HCT116 (cell line): ENCODE measurements at regions not wholly inside any gene's neighbourhood (a gene's known extent, or its start where the extent isn't known, plus 50 kb on each side); places are given as distances from the start of the nearest gene placed in this dataset.

Experiments used
- ATAC-seq: fragments of 200-7000 bp; cut with Tn5 transposase; 2 replicates; pipeline ENCODE4 v1.9.1; 2020; ENCODE audit warnings: mild to moderate bottlenecking, moderate library complexity
- BruUV-seq: library from RNA; stranded (reverse); fragments of 400-500 nt; replicated peaks from 2 replicates; lab custom pipeline; 2021; lab: Mats Ljungman, UMichigan
- CTCF ChIA-PET: fragments of 300-600 bp; sonication (Branson Sonifier 250); formaldehyde crosslinking; loops from one replicate; lab custom pipeline; 2021; ENCODE audit warnings: antibody characterized with exemption; lab: Charles Lee
- POLR2A ChIA-PET: fragments of 300-600, 350-600 bp; sonication (Branson Sonifier 250); formaldehyde crosslinking; loops from one replicate; lab custom pipeline; 2021; ENCODE audit warnings: antibody characterized with exemption; lab: Charles Lee
- RAD21 ChIA-PET, 2 experiments: fragments of 300-600 bp; sonication (Branson Sonifier 250); formaldehyde crosslinking; loops; one replicate each; lab custom pipeline; 2023; ENCODE audit warnings: low total read pairs in 2 of 2; ENCODE audit not compliant: uncharacterized antibody in 2 of 2, unreplicated experiment in 2 of 2, low non-redundant PET in 1 of 2; lab: Charles Lee
- DNase-seq: peaks from one replicate; pipeline ENCODE4 v3.0.0-alpha.2; 2010; ENCODE audit warnings: low read depth, low spot score
- H2AFZ ChIP-seq: fragments of 200-600 bp; shearing (Covaris generic), sonication (generic); 2 replicates; pipeline ENCODE4 v1.6.1; 2017; ENCODE audit warnings: low read depth, mixed run types, mixed read lengths, antibody characterized with exemption, low read length; ENCODE audit not compliant: poor library complexity, severe bottlenecking
- H3K27ac ChIP-seq: 2 replicates; pipeline ENCODE4 v1.5.1; 2012; ENCODE audit warnings: low read depth, low read length
- H3K27me3 ChIP-seq: fragments of 200-600 bp; sonication (generic); 2 replicates; pipeline ENCODE4 v1.6.1; 2016; ENCODE audit warnings: mixed run types, low read length, mixed read lengths; ENCODE audit not compliant: insufficient read depth
- H3K36me3 ChIP-seq, 2 experiments: fragments of 200-500 bp in 1 of 2; fragments of 200-600 bp in 1 of 2; sonication (Bioruptor generic) in 1 of 2; sonication (generic) in 1 of 2; 2 replicates each; pipeline versions ENCODE4 v1.5.1 to v1.6.1; 2014 to 2016; ENCODE audit warnings: low read length in 2 of 2, inconsistent platforms in 1 of 2, mixed read lengths in 1 of 2, mixed run types in 1 of 2; ENCODE audit not compliant: insufficient read depth in 2 of 2, control insufficient read depth in 1 of 2
- H3K4me1 ChIP-seq, 2 experiments: fragments of 200-600 bp in 1 of 2; sonication (generic) in 1 of 2; 2 replicates each; pipeline versions ENCODE4 v1.5.1 to v1.6.1; 2012 to 2017; ENCODE audit warnings: low read length in 2 of 2, inconsistent platforms in 1 of 2, mild to moderate bottlenecking in 1 of 2, mixed read lengths in 1 of 2, mixed run types in 1 of 2, moderate library complexity in 1 of 2; ENCODE audit not compliant: insufficient read depth in 2 of 2, control insufficient read depth in 1 of 2
- H3K4me2 ChIP-seq: fragments of 200-600 bp; sonication (generic); 2 replicates; pipeline ENCODE4 v1.6.1; 2017; ENCODE audit warnings: mixed run types, low read length, mixed read lengths
- H3K4me3 ChIP-seq, 2 experiments: fragments of 200-600 bp in 1 of 2; sonication (generic) in 1 of 2; replicated peaks in 1 of 2; 2 replicates each; pipeline ENCODE4 v1.5.1; 2011 to 2016; ENCODE audit warnings: low read length in 2 of 2, control low read depth in 1 of 2, low read depth in 1 of 2, mild to moderate bottlenecking in 1 of 2, mixed read lengths in 1 of 2, mixed run types in 1 of 2
- H3K79me2 ChIP-seq: fragments of 200-600 bp; sonication (generic); 2 replicates; pipeline ENCODE4 v1.6.1; 2017; ENCODE audit warnings: mild to moderate bottlenecking, mixed run types, low read length, moderate library complexity, mixed read lengths; ENCODE audit not compliant: insufficient read depth
- H3K9ac ChIP-seq: fragments of 200-600 bp; sonication (generic); 2 replicates; pipeline ENCODE4 v1.6.1; 2016; ENCODE audit warnings: low read length, mixed read lengths
- H3K9me2 ChIP-seq: fragments of 200-600 bp; sonication (generic), shearing (Covaris generic); 2 replicates; pipeline ENCODE4 v1.6.1; 2017; ENCODE audit warnings: mixed run types, mild to moderate bottlenecking, moderate library complexity; ENCODE audit not compliant: insufficient read depth
- H3K9me3 ChIP-seq, 2 experiments: fragments of 200-500 bp in 1 of 2; fragments of 200-600 bp in 1 of 2; sonication (Bioruptor generic) in 1 of 2; sonication (generic) in 1 of 2; 2 replicates each; pipeline ENCODE4 v1.6.1; 2014 to 2017; ENCODE audit warnings: low read length in 2 of 2, mixed read lengths in 2 of 2, inconsistent platforms in 1 of 2, low read depth in 1 of 2, mild to moderate bottlenecking in 1 of 2, mixed run types in 1 of 2, moderate library complexity in 1 of 2; ENCODE audit not compliant: control insufficient read depth in 1 of 2, insufficient read depth in 1 of 2
- H4K20me1 ChIP-seq: fragments of 200-600 bp; sonication (generic), shearing (Covaris generic); 2 replicates; pipeline ENCODE4 v1.6.1; 2017; ENCODE audit warnings: mixed run types, mild to moderate bottlenecking, moderate library complexity; ENCODE audit not compliant: insufficient read depth
- CBX3 ChIP-seq: IDR thresholded peaks from 2 replicates; pipeline ENCODE4 v1.6.1; 2012; ENCODE audit warnings: low read depth
- CEBPB ChIP-seq: IDR thresholded peaks from 2 replicates; pipeline ENCODE4 v1.6.1; 2012; ENCODE audit warnings: low read depth
- EGR1 ChIP-seq: IDR thresholded peaks from 2 replicates; pipeline ENCODE4 v1.6.1; 2012; ENCODE audit warnings: low read depth
- ELF1 ChIP-seq: IDR thresholded peaks from 2 replicates; pipeline ENCODE4 v1.6.1; 2012; ENCODE audit warnings: low read depth, borderline replicate concordance
- EZH2phosphoT487 ChIP-seq: fragments of 200-600 bp; IDR thresholded peaks from 2 replicates; pipeline ENCODE4 v1.6.1; 2018; ENCODE audit warnings: antibody characterized with exemption, borderline replicate concordance
- JUND ChIP-seq: IDR thresholded peaks from 2 replicates; pipeline ENCODE4 v1.6.1; 2012
- POLR2A ChIP-seq: IDR thresholded peaks from 2 replicates; pipeline ENCODE4 v1.7.0; 2011; ENCODE audit warnings: borderline replicate concordance; ENCODE audit not compliant: insufficient read depth, insufficient read length; ENCODE audit errors: extremely low read depth
- POLR2AphosphoS5 ChIP-seq: IDR thresholded peaks from 2 replicates; pipeline ENCODE4 v1.6.1; 2011; ENCODE audit warnings: mild to moderate bottlenecking, low read depth, low read length, moderate library complexity
- SP1 ChIP-seq: IDR thresholded peaks from 2 replicates; pipeline ENCODE4 v1.6.1; 2012; ENCODE audit warnings: low read depth
- intact Hi-C: fragments of 100-400 bp; cut with micrococcal nuclease; formaldehyde crosslinking; loops from 2 replicates; pipeline ENCODE4 v1.10.0; 2022
- TF ChIP-seq, protein P1 (sequence below): IDR thresholded peaks from 2 replicates; pipeline ENCODE4 v1.6.1; 2012
- TF ChIP-seq, protein P2 (sequence below): IDR thresholded peaks from 2 replicates; pipeline ENCODE4 v1.6.1; 2012; ENCODE audit warnings: low read depth

DNA sequence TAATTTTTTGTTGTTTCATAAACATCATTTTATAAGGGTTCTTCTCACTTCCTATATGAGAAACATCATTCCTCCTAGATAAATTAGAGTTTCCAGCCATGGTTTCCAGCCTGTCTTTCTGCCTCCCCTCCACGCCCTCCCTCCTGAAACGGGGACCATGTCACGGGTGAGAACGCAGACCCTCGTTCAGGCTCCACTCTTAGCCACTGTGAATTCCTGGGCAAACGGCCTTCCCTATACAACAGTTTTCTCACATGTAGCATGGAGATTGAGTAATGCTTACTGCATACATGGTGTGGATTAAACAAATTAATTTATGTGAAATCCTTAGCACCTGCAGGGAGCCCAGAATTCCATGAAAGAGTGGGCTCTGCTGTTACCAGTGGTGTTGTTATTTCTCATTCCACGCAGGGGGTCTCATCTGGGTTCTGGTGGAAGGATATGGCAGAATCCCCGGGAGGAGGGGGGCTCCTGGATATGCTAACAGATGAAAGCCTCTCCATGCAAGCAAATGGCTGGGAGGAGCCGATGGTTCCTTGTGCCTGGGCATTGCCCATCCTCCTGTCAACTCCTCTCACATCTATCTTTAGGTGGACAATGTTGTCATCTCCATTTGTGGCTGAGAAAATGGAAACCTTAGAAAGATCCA lies 54.0 kb upstream of the TWIST2 start:
- Histone ChIP-seq H4K20me1 (no peaks in the 10 kb centered on the region), H3K9me3 (no peaks in the 10 kb centered on the region), H3K4me1 (no peaks in the 10 kb centered on the region), H3K79me2 (no peaks in the 10 kb centered on the region), H3K4me2 (no peak overlapping the region), H3K27ac (no peak overlapping the region), H3K9ac (no peak overlapping the region), H3K36me3 (no peaks in the 10 kb centered on the region), H3K9me2 (no peaks in the 10 kb centered on the region), H2AFZ (no peak overlapping the region), H3K4me3 (no peak overlapping the region), H3K27me3 (no peaks in the 10 kb centered on the region; the same call in 1 of the 2 replicates)
- TF ChIP-seq, protein P1, sequence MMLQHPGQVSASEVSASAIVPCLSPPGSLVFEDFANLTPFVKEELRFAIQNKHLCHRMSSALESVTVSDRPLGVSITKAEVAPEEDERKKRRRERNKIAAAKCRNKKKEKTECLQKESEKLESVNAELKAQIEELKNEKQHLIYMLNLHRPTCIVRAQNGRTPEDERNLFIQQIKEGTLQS, result no peak
- TF ChIP-seq EZH2phosphoT487 (no peak), SP1 (no peak), ELF1 (no peak), POLR2A (no peak), CBX3 (no peak), JUND (no peak), EGR1 (no peak), POLR2AphosphoS5 (no peak), CEBPB (no peak)
- TF ChIP-seq, protein P2, sequence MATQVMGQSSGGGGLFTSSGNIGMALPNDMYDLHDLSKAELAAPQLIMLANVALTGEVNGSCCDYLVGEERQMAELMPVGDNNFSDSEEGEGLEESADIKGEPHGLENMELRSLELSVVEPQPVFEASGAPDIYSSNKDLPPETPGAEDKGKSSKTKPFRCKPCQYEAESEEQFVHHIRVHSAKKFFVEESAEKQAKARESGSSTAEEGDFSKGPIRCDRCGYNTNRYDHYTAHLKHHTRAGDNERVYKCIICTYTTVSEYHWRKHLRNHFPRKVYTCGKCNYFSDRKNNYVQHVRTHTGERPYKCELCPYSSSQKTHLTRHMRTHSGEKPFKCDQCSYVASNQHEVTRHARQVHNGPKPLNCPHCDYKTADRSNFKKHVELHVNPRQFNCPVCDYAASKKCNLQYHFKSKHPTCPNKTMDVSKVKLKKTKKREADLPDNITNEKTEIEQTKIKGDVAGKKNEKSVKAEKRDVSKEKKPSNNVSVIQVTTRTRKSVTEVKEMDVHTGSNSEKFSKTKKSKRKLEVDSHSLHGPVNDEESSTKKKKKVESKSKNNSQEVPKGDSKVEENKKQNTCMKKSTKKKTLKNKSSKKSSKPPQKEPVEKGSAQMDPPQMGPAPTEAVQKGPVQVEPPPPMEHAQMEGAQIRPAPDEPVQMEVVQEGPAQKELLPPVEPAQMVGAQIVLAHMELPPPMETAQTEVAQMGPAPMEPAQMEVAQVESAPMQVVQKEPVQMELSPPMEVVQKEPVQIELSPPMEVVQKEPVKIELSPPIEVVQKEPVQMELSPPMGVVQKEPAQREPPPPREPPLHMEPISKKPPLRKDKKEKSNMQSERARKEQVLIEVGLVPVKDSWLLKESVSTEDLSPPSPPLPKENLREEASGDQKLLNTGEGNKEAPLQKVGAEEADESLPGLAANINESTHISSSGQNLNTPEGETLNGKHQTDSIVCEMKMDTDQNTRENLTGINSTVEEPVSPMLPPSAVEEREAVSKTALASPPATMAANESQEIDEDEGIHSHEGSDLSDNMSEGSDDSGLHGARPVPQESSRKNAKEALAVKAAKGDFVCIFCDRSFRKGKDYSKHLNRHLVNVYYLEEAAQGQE, result no peak
- ChIA-PET POLR2A (no interaction called here), CTCF (no interaction called here), RAD21 (no interaction called here)
- ATAC-seq (no peak), DNase-seq (no peak)
- intact Hi-C loops, result no loop called here
- BruUV-seq, result no TSS peak
